Suprapubic skin (tissue), 4 donors: ENCODE measurements at regions not wholly inside any gene's neighbourhood (a gene's known extent, or its start where the extent isn't known, plus 50 kb on each side); places are given as distances from the start of the nearest gene placed in this dataset.

Experiments
- DNase-seq, 2 donors: peaks; one replicate each; pipeline ENCODE4 v3.0.0-alpha.2; 2019; ENCODE audit warnings: low spot score in 2 of 2
- H3K27ac ChIP-seq: fragments of 200-600 bp; sonication (generic); one replicate; pipeline ENCODE4 v1.5.1; 2019
- H3K27me3 ChIP-seq: fragments of 200-600 bp; sonication (generic); one replicate; pipeline ENCODE4 v1.5.1; 2019
- H3K36me3 ChIP-seq: fragments of 200-600 bp; sonication (generic); one replicate; pipeline ENCODE4 v1.5.1; 2019
- H3K4me1 ChIP-seq: fragments of 200-600 bp; sonication (generic); one replicate; pipeline ENCODE4 v1.5.1; 2019
- H3K4me3 ChIP-seq: fragments of 200-600 bp; sonication (generic); one replicate; pipeline ENCODE4 v1.5.1; 2019; ENCODE audit warnings: mild to moderate bottlenecking
- H3K9me3 ChIP-seq: fragments of 200-600 bp; sonication (generic); one replicate; pipeline ENCODE4 v1.5.1; 2019
- CTCF ChIP-seq, 2 donors: fragments of 200-600 bp in 1 of 2; fragments of 450-650 bp in 1 of 2; sonication (generic) in 1 of 2; IDR thresholded peaks; one replicate each; pipeline ENCODE4 v1.5.1; 2016 to 2019; ENCODE audit warnings: antibody characterized with exemption in 2 of 2, mild to moderate bottlenecking in 1 of 2, moderate library complexity in 1 of 2
- EP300 ChIP-seq: sonication (generic); formaldehyde crosslinking; IDR thresholded peaks from one replicate; pipeline ENCODE4 v1.6.1; 2017; ENCODE audit warnings: antibody characterized with exemption
- POLR2A ChIP-seq, 2 donors: fragments of 450-650 bp; IDR thresholded peaks; one replicate each; pipeline ENCODE4 v1.6.1; 2017; ENCODE audit warnings: antibody characterized with exemption in 2 of 2, mild to moderate bottlenecking in 2 of 2, moderate library complexity in 2 of 2
- POLR2AphosphoS5 ChIP-seq, 3 donors: sonication (generic); formaldehyde crosslinking; IDR thresholded peaks; one replicate each; pipeline ENCODE4 v1.6.1; 2017; ENCODE audit warnings: antibody characterized with exemption in 3 of 3
- WGBS: methylation state at CpG from one replicate; pipeline ENCODE4 v1.1.5; 2018; 5-methylcytosine and 5-hydroxymethylcytosine counted together

- Histone ChIP-seq H3K36me3 (no peaks in the 10 kb centered on the region), H3K4me1 (no peaks in the 10 kb centered on the region), H3K27me3 (no peaks in the 10 kb centered on the region), H3K4me3 (no peak overlapping the region), H3K27ac (no peak overlapping the region), H3K9me3 (no peaks in the 10 kb centered on the region)
- WGBS: 74% methylated on average over 8 of the region's 8 CpGs
- TF ChIP-seq EP300 (no peak), POLR2AphosphoS5 (IDR thresholded peaks at IDR 0.05) (no peak), POLR2A (IDR thresholded peaks at IDR 0.05) (no peak), CTCF (IDR thresholded peaks at IDR 0.05) (no peak)
- no peak for DNase-seq
Measured at GRCh38 chr12:67208281-67209067, 60.7 kb upstream of the CAND1 start.

GRCh38 chr12:67211029-67211428 lies 58.1 kb upstream of the CAND1 start:
- Histone ChIP-seq H3K4me3 (no peak overlapping the region), H3K27ac (no peak overlapping the region), H3K27me3 (no peaks in the 10 kb centered on the region), H3K4me1 (no peaks in the 10 kb centered on the region), H3K36me3 (no peaks in the 10 kb centered on the region), H3K9me3 (no peaks in the 10 kb centered on the region)
- DNase-seq: no peak
- TF ChIP-seq CTCF (IDR thresholded peaks at IDR 0.05) (no peak), POLR2A (IDR thresholded peaks at IDR 0.05) (no peak)
- WGBS: 78% methylated on average over 5 of the region's 5 CpGs

- Histone ChIP-seq H3K27ac (no peak overlapping the region), H3K4me1 (no peaks in the 10 kb centered on the region), H3K9me3 (no peaks in the 10 kb centered on the region), H3K27me3 (no peaks in the 10 kb centered on the region), H3K4me3 (no peak overlapping the region), H3K36me3 (no peaks in the 10 kb centered on the region)
- WGBS: 40% methylated on average over 2 of the region's 2 CpGs
- DNase-seq: no peak
- TF ChIP-seq POLR2AphosphoS5 (IDR thresholded peaks at IDR 0.05): no peak
Measured at GRCh38 chr12:67211494-67211893, 57.7 kb upstream of the CAND1 start.

GRCh38 chr12:67217647-67218046 lies 51.5 kb upstream of the CAND1 start:
- Histone ChIP-seq H3K27me3 (no peaks in the 10 kb centered on the region), H3K4me3 (no peak overlapping the region), H3K36me3 (no peaks in the 10 kb centered on the region), H3K27ac (no peak overlapping the region), H3K4me1 (no peaks in the 10 kb centered on the region), H3K9me3 (no peaks in the 10 kb centered on the region)
- WGBS: 73% methylated on average over 6 of the region's 6 CpGs
- TF ChIP-seq CTCF (IDR thresholded peaks at IDR 0.05): no peak
- TF ChIP-seq POLR2A (IDR thresholded peaks at IDR 0.05): no peak
- no peak for TF ChIP-seq POLR2AphosphoS5 (IDR thresholded peaks at IDR 0.05)
- no peak for TF ChIP-seq EP300
- DNase-seq: no peak
